GM10266 (cell line): ENCODE measurements at regions not wholly inside any gene's neighbourhood (a gene's known extent, or its start where the extent isn't known, plus 50 kb on each side); places are given as distances from the start of the nearest gene placed in this dataset.

Experiments
- DNase-seq: peaks from one replicate; pipeline ENCODE4 v3.0.0; 2012; ENCODE audit errors: extremely low spot score
- TF ChIP-seq, protein P1 (sequence below): IDR thresholded peaks from 2 replicates; pipeline ENCODE4 v1.5.1; 2012; ENCODE audit warnings: mild to moderate bottlenecking, low read depth; ENCODE audit not compliant: control insufficient read depth, insufficient read depth; ENCODE audit errors: missing control alignments

- no peak for DNase-seq
- TF ChIP-seq, protein P1, sequence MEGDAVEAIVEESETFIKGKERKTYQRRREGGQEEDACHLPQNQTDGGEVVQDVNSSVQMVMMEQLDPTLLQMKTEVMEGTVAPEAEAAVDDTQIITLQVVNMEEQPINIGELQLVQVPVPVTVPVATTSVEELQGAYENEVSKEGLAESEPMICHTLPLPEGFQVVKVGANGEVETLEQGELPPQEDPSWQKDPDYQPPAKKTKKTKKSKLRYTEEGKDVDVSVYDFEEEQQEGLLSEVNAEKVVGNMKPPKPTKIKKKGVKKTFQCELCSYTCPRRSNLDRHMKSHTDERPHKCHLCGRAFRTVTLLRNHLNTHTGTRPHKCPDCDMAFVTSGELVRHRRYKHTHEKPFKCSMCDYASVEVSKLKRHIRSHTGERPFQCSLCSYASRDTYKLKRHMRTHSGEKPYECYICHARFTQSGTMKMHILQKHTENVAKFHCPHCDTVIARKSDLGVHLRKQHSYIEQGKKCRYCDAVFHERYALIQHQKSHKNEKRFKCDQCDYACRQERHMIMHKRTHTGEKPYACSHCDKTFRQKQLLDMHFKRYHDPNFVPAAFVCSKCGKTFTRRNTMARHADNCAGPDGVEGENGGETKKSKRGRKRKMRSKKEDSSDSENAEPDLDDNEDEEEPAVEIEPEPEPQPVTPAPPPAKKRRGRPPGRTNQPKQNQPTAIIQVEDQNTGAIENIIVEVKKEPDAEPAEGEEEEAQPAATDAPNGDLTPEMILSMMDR, result no peak
These were observed 298.5 kb upstream of the NR3C2 start for GRCh38 chr4:148740701-148741100.

DNA sequence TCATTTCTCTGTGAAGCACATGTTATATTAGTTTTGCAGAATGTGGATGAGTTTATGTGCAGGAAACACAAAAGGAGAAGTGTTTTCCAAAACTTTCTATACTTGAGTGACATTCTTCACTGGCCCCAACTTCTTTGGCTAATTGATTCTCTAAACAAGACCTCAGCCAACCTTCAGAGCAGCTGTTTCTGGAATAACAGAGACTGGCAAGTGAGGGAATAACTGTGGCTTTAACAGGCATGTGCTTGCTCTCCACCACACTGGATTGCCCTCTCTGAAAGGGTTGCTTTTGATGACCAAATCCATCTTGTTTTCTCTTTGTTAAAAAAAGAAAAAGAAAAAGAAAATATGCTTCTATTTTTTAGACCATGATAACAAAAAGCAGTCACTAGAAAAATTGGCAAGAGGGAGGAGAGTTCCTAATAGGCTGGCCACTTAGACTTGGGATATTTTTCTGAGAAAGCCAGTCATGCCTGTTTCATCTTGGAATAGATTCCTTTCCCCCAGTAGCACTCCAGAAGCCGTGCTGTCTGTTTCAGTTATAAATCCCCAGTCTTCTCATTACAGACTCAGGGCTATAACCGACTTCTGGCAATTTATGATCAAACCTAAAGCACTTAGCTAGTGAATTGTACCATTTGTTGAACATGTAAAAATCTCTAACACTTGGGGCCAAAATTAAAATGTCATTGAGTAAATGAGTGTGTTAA, 295.0 kb upstream of the NR3C2 start:
- TF ChIP-seq, protein P1, result no peak
- no peak for DNase-seq

DNA sequence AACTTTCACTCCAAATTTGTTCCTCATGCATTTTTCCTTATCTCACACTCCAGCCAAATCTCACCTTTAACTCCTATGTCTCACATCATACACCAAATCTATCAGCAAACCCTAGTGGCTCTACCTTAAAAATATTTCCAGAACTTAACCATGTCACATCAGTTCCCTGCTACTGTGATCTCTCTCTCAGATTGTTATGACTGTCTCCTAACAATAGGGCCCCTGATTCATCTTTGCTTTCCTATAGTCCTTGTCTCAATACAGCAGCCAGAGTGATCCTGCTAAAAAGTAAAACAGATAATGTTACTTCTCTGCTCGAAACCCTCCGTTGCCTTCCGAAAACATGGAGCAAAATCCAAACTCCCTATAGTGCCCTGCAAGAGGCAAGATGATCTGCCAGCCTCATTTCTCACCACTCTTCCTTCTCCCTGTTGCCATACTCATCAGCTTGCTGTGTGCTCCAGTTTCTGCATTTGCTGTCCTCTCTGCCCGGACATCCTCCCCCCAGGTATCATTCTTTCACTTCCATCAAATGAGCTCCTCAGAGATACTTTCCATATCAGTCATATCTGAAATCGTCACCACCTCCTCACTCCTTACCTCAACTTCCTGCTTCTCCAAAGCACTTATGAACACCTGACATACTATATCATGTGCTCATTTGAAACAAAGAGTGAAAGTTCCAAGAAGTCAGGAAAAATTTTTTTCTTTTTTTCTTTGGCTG, 293.4 kb upstream of the NR3C2 start:
- TF ChIP-seq, protein P1, result no peak

DNA sequence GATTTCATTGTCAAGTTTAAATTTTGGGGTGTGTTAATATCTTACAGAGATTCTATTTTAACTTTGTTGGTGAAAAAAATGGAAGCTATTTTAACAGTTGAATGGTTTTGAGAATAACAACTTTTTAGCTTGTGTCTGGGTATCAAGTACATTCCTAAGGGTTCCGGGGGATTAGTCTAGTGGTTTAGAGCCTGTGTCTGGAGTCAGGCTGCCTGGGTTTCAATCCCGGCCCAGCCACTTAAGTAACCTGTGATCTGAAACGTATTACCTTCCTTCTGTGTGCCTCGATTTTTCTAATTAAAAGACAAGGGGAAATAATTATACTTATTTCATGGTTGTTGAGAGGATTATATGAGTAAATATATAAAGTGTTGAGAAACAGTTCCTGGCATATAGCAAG, 288.6 kb upstream of the NR3C2 start:
- no peak for DNase-seq
- TF ChIP-seq, protein P1, result no peak

More for the DNA sequence above, 293.4 kb upstream of the NR3C2 start:
- DNase-seq, result no peak

GRCh38 chr4:148730082-148730640, 287.9 kb upstream of the NR3C2 start:
- no peak for DNase-seq
- TF ChIP-seq, protein P1, result no peak

- DNase-seq, result no peak
- TF ChIP-seq, protein P1, result no peak
These were observed 275.8 kb upstream of the NR3C2 start for GRCh38 chr4:148717988-148718387.
